GM18526 (cell line): ENCODE measurements at regions not wholly inside any gene's neighbourhood (a gene's known extent, or its start where the extent isn't known, plus 50 kb on each side); places are given as distances from the start of the nearest gene placed in this dataset.

Experiments used
- POLR2A ChIP-seq: IDR thresholded peaks from 3 replicates; pipeline ENCODE4 v1.6.1; 2011; ENCODE audit not compliant: insufficient read length; ENCODE audit errors: extremely low read depth

- TF ChIP-seq POLR2A, result no peak
These were observed 205.9 kb upstream of the LINGO1 start for GRCh38 chr15:77838595-77838994.

DNA sequence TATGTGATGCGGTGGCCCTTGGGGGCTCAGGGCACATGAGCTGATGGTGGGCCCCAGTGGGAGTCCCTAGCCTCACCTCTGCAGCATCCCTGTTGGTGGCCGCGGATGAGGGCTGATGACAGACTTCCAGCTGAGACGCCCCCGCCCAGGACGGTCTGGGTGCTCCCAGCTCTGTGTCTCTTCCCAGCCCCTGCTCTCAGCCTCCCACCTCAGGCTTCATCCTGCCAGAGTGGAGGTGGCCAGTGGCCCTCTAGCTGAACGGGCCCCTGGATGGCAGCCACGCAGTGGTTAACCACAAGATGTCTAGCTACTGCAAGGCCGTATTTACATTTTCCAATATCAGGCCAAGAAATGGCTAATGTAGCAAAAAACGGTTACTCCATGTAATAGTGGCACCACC is 205.3 kb upstream of the LINGO1 start:
- no peak for TF ChIP-seq POLR2A

DNA sequence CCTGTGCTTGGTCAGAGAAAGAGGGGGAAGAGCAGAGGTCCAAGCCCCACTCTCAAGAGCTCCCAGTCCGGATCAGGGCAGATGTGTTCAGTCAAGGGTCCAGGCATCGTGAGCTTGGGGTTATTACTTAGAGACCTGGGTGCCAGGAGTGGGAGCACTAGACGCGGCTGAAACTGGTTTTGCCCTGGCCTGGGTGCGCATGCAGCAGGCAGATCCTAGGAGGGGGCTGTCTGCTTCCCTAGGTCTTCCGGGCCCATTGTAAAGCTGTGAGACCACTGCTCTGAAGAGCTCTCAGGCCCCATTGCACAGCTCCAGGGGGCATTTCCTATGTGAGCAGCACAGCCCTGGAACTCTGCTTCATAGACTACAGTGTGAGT is 204.9 kb upstream of the LINGO1 start:
- TF ChIP-seq POLR2A, result no peak

DNA sequence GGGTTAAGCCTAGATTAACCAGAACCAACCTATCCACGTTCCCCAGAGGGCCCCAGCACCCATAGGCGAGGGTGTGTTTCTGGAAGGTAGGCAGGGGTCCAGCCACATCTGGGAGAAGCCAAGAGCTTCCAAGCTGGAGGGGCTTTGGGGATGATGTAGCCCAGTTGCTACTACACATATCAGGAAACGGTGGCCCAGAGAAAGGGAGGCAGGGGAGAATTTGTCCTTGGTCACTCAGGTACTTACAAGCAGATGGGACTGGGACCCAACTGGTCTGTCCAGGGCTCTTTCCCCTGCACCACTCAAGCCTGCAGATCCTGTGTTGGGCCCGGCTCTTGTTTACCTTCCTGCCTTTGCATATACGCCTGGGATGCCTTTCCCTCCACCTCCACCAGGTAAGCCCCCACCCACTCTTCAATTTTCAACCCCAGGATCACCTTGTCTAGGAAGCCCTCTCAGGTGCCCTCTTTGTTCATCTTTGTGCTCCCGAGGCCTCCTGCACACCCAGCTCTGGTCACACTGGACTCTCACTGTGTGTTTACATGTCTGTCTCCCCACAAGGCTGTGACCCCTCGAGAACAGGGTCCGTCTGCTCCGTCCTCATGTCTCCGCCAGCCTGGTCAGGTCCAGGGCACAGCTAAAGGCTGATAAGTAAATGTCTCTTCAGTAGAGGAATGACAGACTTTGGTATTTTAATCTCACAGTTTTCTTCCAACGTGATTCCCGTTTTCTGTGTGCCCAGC is 204.4 kb upstream of the LINGO1 start:
- TF ChIP-seq POLR2A, result no peak

DNA sequence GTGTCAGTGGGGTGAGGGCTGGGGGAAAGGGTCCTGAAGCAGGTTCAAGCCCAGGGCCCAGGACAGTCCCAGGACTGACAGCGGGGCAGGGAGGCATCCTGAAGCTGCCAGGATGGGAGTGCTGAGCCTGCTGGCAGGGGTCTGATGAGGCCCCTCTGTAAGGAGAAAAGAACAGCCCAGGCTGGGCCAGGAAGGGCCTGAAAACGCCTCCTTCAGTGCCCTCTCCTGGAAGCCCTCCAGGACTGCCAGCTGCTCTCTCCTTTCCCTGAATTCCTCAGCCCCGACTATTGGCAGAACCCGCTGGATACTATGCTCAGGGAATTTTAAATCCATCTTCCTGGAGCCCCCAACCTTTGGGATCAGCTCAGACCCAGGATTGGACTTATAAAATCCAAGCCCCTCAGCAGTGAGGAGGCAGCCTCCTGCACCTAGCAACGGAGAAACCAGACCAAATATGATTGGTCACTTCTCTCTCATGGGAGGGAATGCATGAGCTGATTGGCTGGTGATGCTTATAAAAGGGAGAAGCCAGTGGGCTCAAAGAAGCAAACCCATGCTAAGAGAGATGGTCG is 203.5 kb upstream of the LINGO1 start:
- TF ChIP-seq POLR2A, result no peak

GRCh38 chr15:77834276-77834990 is 201.7 kb upstream of the LINGO1 start:
- TF ChIP-seq POLR2A, result no peak

DNA sequence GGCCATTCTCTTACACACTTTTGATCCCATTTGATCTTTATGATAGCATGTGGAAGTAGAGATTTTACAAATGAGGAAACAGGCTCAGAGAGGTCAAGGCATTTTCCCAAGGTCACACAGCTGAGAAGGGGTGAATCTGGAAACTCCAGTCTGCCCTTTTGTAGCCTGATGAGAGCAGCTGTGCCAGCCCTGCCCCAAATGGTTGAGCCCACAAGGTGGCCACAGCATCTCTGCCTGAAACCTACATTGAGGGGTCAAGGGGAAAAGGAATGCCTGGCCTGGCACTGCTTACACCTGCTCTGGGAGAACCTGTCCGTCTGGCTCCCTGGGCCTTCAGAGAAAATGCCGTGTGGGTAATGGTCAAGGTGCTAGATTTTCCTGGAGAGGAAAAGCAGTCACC is 200.2 kb upstream of the LINGO1 start:
- TF ChIP-seq POLR2A, result no peak

DNA sequence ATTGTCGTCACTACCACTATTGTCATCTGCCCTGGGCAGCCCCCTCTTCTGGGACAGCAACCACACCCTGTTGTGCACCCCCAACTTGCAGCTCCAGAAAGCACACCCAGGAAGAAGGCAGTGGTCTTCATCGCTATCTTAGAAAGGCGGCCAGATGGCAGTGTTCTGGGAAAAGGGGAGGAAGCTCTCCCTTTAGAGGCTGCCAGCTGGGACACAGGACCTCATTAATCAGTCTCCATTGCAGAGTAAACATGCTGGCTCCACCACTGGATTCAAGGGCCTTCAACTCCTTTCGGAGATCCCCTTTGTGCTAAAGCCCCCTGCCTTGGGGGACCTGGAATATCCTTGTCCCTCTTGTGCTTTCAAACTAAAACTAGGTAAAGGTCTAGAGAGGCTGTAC is 199.3 kb upstream of the LINGO1 start:
- TF ChIP-seq POLR2A, result no peak

DNA sequence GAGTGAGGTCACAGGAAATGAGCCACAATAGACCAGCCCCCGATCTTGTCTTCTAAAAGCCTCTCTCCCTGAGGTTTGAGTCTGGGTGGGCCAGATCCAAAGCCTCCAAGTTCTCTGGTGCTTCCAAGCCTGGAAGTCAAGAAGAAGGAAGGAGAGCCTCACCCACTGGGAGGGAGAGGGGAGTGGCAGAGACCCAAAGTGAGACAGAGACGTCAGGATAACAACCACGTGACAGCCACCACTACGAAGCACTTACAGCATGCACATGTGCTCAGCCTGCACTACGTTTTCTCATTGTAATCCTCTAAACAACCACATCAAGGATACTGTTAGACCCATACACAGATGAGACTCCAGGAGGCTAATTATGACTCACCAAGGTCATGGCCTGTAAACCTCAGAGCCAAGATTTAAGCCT is 197.3 kb upstream of the LINGO1 start:
- TF ChIP-seq POLR2A, result no peak

GRCh38 chr15:77827860-77828259 is 195.1 kb upstream of the LINGO1 start:
- no peak for TF ChIP-seq POLR2A

DNA sequence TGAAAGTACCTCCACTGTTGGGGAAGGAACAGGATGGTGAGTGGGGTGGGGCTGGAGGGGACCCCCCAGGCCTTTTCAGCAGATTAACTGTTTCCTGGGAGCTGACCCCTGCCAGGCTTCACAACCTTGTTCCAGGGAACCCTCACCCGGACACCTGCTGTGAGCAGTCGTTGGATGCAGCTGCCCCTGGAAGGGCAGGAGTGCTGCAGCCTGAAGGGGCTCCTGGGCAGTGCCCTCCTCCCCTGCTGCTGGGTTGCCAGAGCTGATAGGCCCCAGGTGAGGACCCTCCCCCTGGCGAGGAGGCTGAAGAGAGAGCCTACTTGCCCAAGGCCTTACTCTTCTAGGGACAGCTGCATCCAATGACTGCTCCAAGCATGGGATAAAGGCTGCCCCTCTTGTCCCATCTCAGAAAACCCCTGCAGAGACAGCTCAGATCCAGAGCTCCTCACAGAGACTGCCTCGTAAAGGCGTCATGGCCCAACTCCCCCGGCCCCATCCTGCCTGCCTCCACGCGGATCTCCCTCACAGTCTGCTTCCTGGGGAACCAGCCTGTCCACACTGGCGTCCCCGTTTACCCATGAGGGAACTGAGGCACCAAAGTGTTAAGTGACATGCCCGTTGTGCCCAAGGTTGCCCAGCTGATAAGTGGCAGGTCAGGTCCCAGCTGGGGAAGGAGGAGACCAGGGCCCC is 193.4 kb upstream of the LINGO1 start:
- TF ChIP-seq POLR2A, result no peak

DNA sequence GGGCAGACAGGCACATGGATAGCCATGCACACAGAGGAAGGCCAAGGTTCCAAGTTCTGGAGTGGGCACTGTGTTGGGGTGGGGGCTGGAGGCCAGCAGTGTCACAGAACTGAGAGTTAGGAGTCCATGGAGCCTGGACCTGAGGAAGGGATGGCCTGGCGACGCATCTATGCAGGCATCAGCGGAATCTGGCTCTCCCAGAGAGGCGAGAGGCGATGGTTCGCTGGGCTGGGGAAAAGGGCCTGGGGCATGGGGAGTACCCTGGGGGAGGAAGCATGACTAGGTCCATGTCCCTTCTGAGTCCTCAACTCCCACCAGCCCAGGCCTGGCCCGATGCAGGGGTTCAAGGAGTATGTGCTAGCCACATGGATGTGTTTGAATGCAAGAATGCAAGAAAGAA is 192.8 kb upstream of the LINGO1 start:
- TF ChIP-seq POLR2A, result no peak

DNA sequence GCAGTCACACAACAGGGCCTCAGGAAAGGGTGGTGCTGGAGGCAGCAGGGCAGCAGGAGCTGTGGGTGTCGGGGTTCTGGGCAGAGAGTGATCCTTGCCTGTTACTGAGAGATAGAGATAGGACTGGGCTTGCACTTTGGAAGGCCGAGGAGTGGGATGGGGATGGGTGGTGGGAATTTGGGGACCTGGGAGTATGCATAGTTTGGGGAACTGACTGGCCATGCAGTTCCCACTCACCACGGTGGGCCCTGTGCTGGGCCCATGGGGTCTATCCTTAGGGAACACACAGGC is 192.5 kb upstream of the LINGO1 start:
- TF ChIP-seq POLR2A, result no peak

DNA sequence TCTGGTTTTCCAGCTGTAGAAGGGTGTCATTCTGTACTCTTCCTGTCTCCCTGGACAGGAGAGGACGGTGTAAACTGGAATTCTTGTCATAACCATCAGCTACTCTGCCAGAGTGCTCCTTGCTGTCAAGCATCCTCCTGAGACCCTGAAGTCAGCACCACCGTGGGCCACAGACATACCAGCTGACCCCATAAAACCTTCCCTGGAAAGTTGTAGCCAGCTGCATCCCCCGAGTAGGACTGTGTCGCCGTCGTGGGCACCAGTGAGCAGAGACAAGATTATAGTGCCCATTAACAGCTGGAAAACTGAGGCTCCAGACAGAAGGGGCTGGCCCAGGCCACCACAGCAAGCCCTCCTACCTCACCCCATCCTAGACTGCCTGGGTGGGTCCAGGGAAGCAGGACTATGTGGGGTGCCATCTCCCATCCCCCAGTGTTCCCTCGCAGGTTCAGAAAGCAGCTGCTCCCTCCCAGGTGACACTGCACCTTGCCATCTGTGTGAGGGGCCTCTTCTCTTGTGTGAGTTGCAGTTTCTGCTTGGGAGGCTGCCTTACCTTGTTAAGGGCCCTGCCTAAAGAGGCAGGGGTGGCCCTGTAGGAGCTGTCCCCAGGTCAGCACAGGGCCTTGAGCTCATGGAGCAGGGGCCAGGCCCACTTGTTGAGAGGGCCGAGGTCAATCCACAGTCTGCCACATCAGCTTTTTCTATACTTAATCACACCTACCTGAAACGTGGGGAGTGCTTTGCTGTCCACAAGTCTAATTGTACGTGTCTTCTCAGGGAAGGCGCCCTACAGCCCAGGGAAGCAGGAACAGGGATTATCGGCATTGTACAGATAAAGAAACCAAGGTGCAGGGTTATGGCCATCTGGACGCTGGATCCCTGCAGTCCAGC is 191.9 kb upstream of the LINGO1 start:
- TF ChIP-seq POLR2A, result no peak

- TF ChIP-seq POLR2A, result no peak
These were observed 191.0 kb upstream of the LINGO1 start for GRCh38 chr15:77823736-77824135.
